Osteoblast (primary cell): ENCODE measurements at regions not wholly inside any gene's neighbourhood (a gene's known extent, or its start where the extent isn't known, plus 50 kb on each side); places are given as distances from the start of the nearest gene placed in this dataset.

Experiments
- DNase-seq: peaks from one replicate; pipeline ENCODE4 v3.0.0; 2011; ENCODE audit warnings: low spot score, mixed read lengths; ENCODE audit not compliant: insufficient read length; ENCODE audit errors: missing footprints
- H2AFZ ChIP-seq: 2 replicates; pipeline ENCODE4 v1.6.0; 2011; ENCODE audit warnings: mild to moderate bottlenecking, low read length
- H3K27ac ChIP-seq: 2 replicates; pipeline ENCODE4 v1.5.1; 2011; ENCODE audit warnings: mild to moderate bottlenecking, low read depth, low read length, moderate library complexity
- H3K27me3 ChIP-seq: 2 replicates; pipeline ENCODE4 v1.6.0; 2012; ENCODE audit warnings: mild to moderate bottlenecking, control low read depth, inconsistent platforms, low read length, moderate library complexity; ENCODE audit not compliant: insufficient read depth
- H3K36me3 ChIP-seq: 2 replicates; pipeline ENCODE4 v1.5.1; 2011; ENCODE audit warnings: mild to moderate bottlenecking, low read length, control low read depth, moderate library complexity; ENCODE audit not compliant: insufficient read depth
- H3K4me1 ChIP-seq: 2 replicates; pipeline ENCODE4 v1.5.1; 2011; ENCODE audit warnings: mild to moderate bottlenecking, low read length, control low read depth, moderate library complexity; ENCODE audit not compliant: insufficient read depth
- H3K4me2 ChIP-seq: 2 replicates; pipeline ENCODE4 v1.6.0; 2011; ENCODE audit warnings: mild to moderate bottlenecking, low read length; ENCODE audit not compliant: insufficient read depth
- H3K4me3 ChIP-seq: fragments of 200-600 bp; sonication (generic); 3 replicates; pipeline ENCODE4 v1.5.1; 2012; ENCODE audit warnings: mild to moderate bottlenecking, low read length, inconsistent platforms; ENCODE audit not compliant: insufficient read depth
- H3K79me2 ChIP-seq: 2 replicates; pipeline ENCODE4 v1.6.0; 2012; ENCODE audit warnings: mild to moderate bottlenecking, low read length, control low read depth, inconsistent platforms; ENCODE audit not compliant: insufficient read depth
- H3K9me3 ChIP-seq: 2 replicates; pipeline ENCODE4 v1.5.1; 2011; ENCODE audit warnings: low read depth, low read length, control low read depth
- H4K20me1 ChIP-seq: 2 replicates; pipeline ENCODE4 v1.6.0; 2012; ENCODE audit warnings: mild to moderate bottlenecking, low read length, control low read depth; ENCODE audit not compliant: insufficient read depth
- CTCF ChIP-seq: IDR thresholded peaks from 2 replicates; pipeline ENCODE4 v1.5.1; 2011; ENCODE audit warnings: mild to moderate bottlenecking, low read depth, low read length, moderate library complexity; ENCODE audit errors: extremely low read depth

- no peaks in the 10 kb centered on the region for H3K36me3 ChIP-seq
- TF ChIP-seq CTCF: no peak
These were observed 136.2 kb upstream of the ACO1 start for GRCh38 chr9:32248189-32248712.

GRCh38 chr9:32251539-32251938 lies 132.9 kb upstream of the ACO1 start:
- no peaks in the 10 kb centered on the region for H3K36me3 ChIP-seq
- H3K79me2 ChIP-seq: no peaks in the 10 kb centered on the region
- H3K4me1 ChIP-seq: no peaks in the 10 kb centered on the region
- TF ChIP-seq CTCF: peak; percentile 65
- no peaks in the 10 kb centered on the region for H3K9me3 ChIP-seq
- H2AFZ ChIP-seq: no peak overlapping the region
- peak overlapping the region; percentile 34 for H3K4me2 ChIP-seq
- DNase-seq: peak; percentile 80
- no peaks in the 10 kb centered on the region for H4K20me1 ChIP-seq
- no peak overlapping the region for H3K27ac ChIP-seq
- H3K4me3 ChIP-seq: no peak overlapping the region
- no peaks in the 10 kb centered on the region for H3K27me3 ChIP-seq

More at GRCh38 chr9:32248189-32248712, 136.2 kb upstream of the ACO1 start:
- H3K27me3 ChIP-seq: no peaks in the 10 kb centered on the region
- H4K20me1 ChIP-seq: no peaks in the 10 kb centered on the region
- no peaks in the 10 kb centered on the region for H3K79me2 ChIP-seq
- no peaks in the 10 kb centered on the region for H3K9me3 ChIP-seq
- no peak overlapping the region for H3K4me3 ChIP-seq
- no peak for DNase-seq
- no peak overlapping the region for H3K27ac ChIP-seq
- H2AFZ ChIP-seq: no peak overlapping the region
- H3K4me1 ChIP-seq: no peaks in the 10 kb centered on the region
- H3K4me2 ChIP-seq: no peak overlapping the region

GRCh38 chr9:32253731-32254130 lies 130.7 kb upstream of the ACO1 start:
- H3K79me2 ChIP-seq: no peaks in the 10 kb centered on the region
- no peaks in the 10 kb centered on the region for H4K20me1 ChIP-seq
- no peaks in the 10 kb centered on the region for H3K9me3 ChIP-seq
- no peak overlapping the region for H2AFZ ChIP-seq
- no peak for TF ChIP-seq CTCF
- no peaks in the 10 kb centered on the region for H3K36me3 ChIP-seq
- no peaks in the 10 kb centered on the region for H3K4me1 ChIP-seq
- H3K4me2 ChIP-seq: no peak overlapping the region
- H3K27ac ChIP-seq: no peak overlapping the region
- H3K27me3 ChIP-seq: no peaks in the 10 kb centered on the region
- peak; percentile 5 for DNase-seq
- no peak overlapping the region for H3K4me3 ChIP-seq

- Histone ChIP-seq H3K27me3 (no peaks in the 10 kb centered on the region), H3K79me2 (no peaks in the 10 kb centered on the region), H3K9me3 (no peaks in the 10 kb centered on the region), H3K4me2 (no peak overlapping the region), H3K4me3 (no peak overlapping the region), H2AFZ (no peak overlapping the region), H3K36me3 (no peaks in the 10 kb centered on the region), H3K4me1 (no peaks in the 10 kb centered on the region), H4K20me1 (no peaks in the 10 kb centered on the region), H3K27ac (no peak overlapping the region)
- TF ChIP-seq CTCF: no peak
- peak; percentile 21 for DNase-seq
These were observed 129.4 kb upstream of the ACO1 start for GRCh38 chr9:32255026-32255425.
